ENCODE measurements at regions not wholly inside any gene's neighbourhood (a gene's known extent, or its start where the extent isn't known, plus 50 kb on each side); places are given as distances from the start of the nearest gene placed in this dataset.

DNA sequence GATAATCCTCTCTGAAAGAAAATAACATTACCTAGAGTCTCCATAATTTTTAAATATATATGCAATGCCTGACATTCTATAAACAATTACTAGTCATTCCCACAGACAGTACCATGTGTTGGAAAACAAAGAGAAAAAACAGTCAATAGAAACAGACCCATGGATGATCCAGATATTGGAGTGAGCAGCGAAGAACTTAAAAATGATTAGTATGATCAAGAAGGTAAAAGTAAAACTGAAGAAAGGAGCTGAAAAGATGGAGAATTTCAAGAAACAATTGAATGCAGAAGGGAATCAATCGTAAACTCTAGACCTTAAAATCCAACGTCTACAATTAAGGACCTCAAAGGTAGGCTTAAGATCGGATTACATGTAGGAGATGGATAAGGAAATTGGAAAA lies 330.6 kb downstream of the SHANK2 start:
- no peak for DNase-seq

- DNase-seq = no peak
These were observed 328.3 kb downstream of the SHANK2 start for GRCh38 chr11:70924108-70924507.

DNA sequence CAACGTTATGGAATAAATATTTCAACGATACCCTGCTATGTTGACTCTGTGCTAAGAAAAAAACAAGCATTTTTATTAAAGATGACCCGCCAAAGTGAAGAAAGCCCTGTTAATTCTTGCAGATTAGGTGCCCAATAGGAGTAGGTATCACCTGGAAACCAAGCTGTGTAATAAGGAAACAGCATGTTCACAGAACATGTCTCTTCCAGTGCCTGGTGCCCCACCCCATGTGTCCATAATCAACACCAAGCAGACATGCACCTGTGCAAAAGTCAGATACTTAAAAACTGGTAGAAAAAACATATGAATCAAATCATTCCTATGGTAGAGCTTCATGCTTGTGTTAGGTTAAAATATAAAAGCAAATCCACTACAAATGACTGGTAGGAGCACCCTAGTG lies 327.1 kb downstream of the SHANK2 start:
- no peak for DNase-seq

DNA sequence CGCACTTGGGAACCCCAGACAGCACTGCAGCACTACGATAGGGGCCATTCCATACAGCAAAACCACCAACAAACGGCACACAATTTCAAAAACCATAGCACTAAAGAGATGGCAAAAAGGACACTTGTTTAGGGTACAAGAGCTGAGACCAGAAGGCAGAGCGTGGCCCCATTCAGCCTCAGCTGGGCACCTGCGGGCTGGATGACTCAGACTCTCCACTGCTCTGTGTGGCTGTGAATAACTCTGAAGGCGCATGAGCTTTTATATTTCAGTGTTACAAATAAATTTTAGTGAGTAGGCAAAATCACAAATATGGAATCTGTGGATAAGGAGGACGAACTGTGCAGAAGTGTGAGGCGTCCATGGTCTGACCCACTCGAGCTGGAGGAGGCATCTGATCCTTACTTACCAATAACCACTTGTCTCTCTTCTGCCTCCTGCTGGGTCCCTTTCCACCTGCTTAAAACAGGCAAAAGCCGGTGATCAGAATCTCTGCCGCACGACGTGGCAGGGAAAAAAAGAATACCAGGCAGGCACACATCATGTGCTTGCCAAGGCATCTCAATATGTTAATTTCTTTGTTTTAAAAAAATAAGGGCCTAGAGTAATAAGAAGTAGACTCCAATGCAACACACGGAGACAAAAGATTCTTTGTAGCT lies 325.7 kb downstream of the SHANK2 start:
- no peak for DNase-seq

- DNase-seq = no peak
These were observed 323.4 kb downstream of the SHANK2 start for GRCh38 chr11:70928854-70929598.

- no peak for DNase-seq
These were observed 322.2 kb downstream of the SHANK2 start for GRCh38 chr11:70930215-70930614.

DNA sequence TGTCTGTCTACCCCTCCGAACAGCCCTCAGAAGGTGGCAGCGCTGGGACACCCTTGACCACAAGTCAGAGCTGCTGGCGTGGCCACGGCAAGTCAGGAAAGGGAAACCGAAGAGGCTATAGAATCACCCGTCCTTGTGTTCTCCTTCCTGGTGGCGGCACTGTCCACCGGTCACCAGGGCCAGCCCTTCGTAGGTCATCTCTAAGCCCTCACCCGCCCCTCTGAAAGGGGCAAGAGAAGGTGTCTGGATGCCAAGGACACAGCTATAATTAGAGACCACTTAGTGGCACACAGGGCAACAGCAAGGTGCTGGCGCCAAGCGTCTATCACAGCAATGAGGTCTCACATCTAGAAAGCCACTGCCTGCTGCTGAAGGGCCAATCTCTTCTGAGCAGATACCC lies 320.9 kb downstream of the SHANK2 start:
- peak; percentile 45 for DNase-seq

DNA sequence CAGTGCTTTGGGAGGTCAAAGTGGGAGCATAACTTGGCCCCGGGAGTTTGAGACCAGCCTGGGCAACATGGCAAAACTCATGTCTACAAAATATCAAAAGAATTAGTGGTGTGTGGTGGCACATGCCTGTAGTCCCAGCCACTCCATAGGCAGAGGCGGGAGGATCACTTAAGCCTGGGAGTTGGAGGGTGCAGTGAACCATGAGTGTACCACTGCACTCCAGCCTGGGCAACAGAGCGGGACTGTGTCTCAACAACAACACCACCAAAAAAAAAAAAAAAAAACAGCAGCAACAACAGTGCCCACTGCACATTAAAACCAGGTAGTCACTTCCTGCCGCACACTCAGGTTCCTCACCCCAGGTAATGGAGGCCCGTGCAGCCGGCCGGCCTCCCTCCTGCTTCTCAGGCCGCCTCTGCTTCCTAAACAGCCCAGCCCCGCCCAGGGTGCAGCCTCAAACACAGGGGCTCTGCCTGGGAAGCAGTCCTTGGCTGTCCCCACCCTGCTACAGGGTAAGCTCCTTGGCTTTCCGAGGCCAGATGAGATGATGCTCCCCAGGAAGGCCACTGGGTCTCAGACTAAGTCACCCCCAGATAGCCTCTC lies 318.3 kb downstream of the SHANK2 start:
- no peak for DNase-seq

DNA sequence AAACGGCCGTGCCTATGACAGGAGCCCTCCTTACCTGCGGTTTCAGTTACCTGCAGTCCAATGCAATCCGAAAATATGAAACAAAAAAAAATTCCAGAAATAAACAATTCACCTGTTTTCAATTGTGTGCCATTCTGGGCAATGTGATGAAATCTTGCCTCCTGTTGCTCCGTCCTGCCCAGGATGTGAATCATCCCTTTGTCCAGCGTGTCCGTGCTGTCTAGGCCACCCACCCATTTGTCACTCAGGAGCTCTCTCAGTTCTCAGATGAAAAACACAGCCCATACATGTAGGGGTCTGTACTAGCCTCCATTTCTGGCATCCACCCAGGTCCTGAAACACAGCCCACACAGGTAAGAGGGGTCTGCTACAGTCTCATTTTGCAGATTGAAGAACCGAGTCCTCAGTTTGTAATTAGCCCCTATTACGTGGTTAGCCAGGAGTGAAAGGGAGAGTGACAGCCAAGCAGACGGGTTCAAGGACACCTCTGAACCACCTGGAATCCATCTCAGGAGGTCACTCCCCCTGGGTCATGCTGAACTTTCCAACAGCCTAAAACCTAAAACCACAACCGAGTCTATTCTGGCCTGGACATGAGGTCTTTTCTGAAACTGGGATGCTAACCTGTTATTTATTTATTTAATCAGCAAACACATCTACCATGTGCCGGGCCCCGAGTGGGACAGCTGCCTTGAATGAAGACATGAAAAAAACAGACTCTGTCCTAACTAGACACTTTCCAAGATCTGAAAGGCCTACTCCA lies 317.2 kb downstream of the SHANK2 start:
- no peak for DNase-seq

GRCh38 chr11:70942593-70942992 lies 309.8 kb downstream of the SHANK2 start:
- no peak for DNase-seq

DNA sequence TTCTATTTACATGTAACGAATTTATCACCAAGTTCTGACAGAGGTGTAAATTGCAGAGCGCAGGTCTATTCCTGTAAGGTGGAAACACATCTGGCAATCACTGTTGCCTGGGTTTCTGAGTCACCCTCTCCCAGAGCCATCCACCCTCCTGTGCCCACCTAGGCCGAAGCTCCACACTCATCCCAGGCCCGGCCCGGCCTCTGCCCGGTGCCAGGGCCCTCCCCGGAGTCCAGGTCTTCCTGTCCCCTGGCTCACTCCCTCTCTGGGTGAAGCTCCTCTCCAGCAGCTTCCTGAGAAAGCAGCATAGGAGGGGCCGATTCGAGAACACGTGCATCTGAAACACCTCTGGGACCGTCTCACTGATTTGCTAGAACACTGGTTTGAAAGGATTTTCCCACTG lies 308.2 kb downstream of the SHANK2 start:
- no peak for DNase-seq

DNA sequence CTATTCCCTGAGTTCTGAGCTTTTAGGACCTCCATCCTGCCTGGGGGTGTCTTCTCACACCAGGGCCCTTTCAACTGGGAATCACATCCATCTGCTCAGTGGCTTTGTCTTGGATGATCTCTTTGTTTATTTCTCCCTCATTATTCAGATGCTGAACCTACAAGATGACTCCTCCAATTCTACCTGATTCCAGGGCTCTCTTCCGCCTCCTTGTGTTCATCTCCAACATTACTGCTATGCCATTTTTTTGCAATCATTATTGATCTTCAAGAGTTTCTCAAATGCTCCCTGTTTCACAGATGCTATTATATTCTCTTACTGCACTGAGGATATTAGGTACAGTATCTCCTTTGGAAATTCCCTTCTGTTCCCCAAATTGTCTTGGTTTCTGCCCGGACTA lies 307.7 kb downstream of the SHANK2 start:
- DNase-seq = no peak

- no peak for DNase-seq
These were observed 304.0 kb downstream of the SHANK2 start for GRCh38 chr11:70948398-70948797.

- DNase-seq = peak; percentile 1
These were observed 303.4 kb downstream of the SHANK2 start for GRCh38 chr11:70948855-70949531.

GRCh38 chr11:70951139-70951804 lies 301.1 kb downstream of the SHANK2 start:
- DNase-seq = no peak

DNA sequence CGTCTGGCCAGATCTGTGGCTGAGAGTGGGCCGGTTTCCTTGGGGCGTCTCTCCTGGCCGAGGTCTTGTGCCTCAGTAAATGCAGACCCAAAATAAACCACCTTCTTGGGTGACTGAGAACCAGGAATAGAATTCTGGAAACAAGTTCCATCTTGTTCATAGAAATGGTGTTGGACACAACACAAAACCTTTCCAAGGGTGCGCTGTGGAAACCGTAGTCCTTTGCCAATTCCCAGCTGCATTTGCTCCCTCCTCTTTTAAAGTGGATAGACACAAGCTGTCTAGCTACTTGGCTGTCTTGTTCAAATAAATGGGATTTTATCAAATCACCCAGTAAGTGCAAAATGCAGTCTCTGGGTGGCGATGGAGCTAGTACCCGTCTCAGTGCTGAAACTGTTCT lies 300.2 kb downstream of the SHANK2 start:
- DNase-seq = no peak

- DNase-seq = no peak
These were observed 298.7 kb downstream of the SHANK2 start for GRCh38 chr11:70953720-70954119.

GRCh38 chr11:70954471-70954870 lies 297.9 kb downstream of the SHANK2 start:
- DNase-seq = no peak
